GM10248 (cell line): ENCODE measurements at regions not wholly inside any gene's neighbourhood (a gene's known extent, or its start where the extent isn't known, plus 50 kb on each side); places are given as distances from the start of the nearest gene placed in this dataset.

ENCODE experiments used
- CTCF ChIA-PET: fragments of 300-600 bp; sonication (Branson Sonifier 250); formaldehyde crosslinking; extraction: SDS; loops from one replicate; lab custom pipeline; 2021; ENCODE audit warnings: antibody characterized with exemption; lab: Yijun Ruan, JAX
- POLR2A ChIA-PET: fragments of 350-650 bp; sonication (Branson Sonifier 250); formaldehyde crosslinking; extraction: SDS; loops from one replicate; lab custom pipeline; 2020; ENCODE audit warnings: antibody characterized with exemption; lab: Yijun Ruan, JAX
- DNase-seq: peaks from one replicate; pipeline ENCODE4 v3.0.0; 2012; ENCODE audit errors: extremely low spot score
- TF ChIP-seq, protein P1 (sequence below): IDR thresholded peaks from 2 replicates; pipeline ENCODE4 v1.5.1; 2012; ENCODE audit warnings: mild to moderate bottlenecking, low read depth; ENCODE audit errors: extremely low read depth, missing control alignments, control extremely low read depth

DNA sequence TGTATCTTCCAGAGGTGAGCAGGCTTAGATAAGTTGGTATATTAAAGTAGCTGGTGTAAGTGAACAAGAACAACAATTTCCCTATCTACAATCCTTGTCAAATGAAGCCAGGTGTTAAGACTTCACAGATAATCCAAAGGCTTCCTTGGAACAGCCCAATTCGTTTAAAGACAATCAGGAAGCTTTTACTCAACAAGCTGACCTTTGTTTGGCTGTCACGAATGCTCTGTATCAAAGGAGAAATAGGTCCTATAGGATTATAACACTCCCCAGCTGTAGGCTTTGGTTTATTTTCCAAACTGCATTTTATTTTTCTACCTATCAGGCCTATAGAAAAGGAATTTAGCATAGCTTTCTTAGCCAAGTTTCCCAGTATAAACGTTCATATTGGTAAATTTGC lies 766.5 kb upstream of the GOT2 start:
- POLR2A ChIA-PET, result no interaction called here
- CTCF ChIA-PET, result interaction anchor here (1.3 kb wide), 1 partner anchor 10 kb away, joined by 3 read pairs; no protein-coding TSS in a partner anchor
- no peak for DNase-seq
- TF ChIP-seq, protein P1, sequence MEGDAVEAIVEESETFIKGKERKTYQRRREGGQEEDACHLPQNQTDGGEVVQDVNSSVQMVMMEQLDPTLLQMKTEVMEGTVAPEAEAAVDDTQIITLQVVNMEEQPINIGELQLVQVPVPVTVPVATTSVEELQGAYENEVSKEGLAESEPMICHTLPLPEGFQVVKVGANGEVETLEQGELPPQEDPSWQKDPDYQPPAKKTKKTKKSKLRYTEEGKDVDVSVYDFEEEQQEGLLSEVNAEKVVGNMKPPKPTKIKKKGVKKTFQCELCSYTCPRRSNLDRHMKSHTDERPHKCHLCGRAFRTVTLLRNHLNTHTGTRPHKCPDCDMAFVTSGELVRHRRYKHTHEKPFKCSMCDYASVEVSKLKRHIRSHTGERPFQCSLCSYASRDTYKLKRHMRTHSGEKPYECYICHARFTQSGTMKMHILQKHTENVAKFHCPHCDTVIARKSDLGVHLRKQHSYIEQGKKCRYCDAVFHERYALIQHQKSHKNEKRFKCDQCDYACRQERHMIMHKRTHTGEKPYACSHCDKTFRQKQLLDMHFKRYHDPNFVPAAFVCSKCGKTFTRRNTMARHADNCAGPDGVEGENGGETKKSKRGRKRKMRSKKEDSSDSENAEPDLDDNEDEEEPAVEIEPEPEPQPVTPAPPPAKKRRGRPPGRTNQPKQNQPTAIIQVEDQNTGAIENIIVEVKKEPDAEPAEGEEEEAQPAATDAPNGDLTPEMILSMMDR, result no peak

DNA sequence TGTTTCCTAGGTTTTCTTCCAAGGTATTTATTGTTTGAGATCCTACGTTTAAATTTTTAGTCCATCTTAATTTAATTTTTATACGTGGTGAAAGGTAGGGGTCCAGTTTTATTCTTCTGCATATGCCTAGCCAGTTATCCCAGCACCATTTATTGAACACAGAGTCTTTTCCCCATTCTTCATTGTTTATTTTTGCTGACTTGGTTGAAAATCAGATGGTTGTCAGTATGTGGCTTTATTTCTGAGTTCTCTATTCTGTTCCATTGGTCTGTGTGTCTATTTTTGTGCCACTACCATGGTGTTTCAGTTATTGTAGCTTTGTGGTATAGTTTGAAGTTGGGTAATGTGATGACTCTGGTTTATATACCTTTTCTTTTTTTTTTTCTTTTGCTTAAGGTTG lies 753.0 kb upstream of the GOT2 start:
- TF ChIP-seq, protein P1, result no peak
- POLR2A ChIA-PET, result no interaction called here
- DNase-seq, result no peak
- CTCF ChIA-PET, result no interaction called here

DNA sequence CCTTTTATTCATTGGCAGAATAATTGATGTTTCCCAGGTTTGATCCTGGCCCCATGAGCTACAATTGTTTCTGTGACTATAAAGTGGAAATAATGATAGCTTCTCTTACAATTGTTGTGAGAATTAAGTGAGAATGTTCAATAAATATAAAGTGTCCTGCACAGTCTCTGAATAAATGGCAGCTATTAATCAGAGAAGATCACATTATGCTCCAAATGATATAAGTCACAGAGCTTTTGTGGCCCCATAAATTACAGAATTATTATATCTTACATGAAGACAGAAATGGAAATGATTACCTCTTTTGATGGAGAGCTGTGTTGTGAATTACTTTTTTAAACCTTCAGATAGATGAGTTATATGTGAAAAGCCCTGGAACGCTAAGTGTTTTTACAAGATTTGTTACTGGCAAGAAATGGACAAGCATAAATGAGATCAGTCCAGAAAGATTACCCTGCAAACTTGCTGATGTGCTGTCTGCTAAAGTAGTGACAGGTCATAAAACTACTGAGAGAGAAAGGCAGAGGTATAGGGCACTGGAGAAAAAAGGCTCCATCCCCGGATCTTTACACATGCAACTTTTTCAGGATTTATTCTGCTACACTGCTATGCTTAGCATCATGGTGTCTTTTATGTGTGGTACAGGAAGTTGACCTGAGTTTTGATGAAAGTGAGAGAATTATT lies 750.9 kb upstream of the GOT2 start:
- DNase-seq, result no peak
- ChIA-PET CTCF (interaction anchor here (1.3 to 1.8 kb wide), 3 partner anchors 11 to 25 kb away, joined by 3 to 8 read pairs (median 3); no protein-coding TSS in a partner anchor), POLR2A (no interaction called here)
- TF ChIP-seq, protein P1, result no peak

DNA sequence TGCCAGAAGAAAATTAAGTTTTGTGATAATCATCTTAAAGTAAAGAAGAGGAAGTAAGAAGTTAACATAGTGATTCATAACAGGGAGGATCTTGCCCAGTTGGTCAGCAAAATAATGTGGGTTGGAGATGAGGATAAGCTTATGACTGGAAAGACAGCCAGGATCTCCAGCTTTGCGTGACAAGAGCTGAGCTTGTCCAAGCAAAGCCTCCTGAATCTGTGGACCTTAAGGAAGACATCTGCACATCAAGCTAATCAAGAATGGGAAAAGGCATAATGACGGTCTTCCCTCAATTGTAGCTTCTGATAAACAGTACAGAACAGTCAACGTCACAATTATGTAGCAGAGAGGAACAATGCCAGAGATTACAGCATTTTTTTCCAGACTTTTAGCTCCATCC lies 744.7 kb upstream of the GOT2 start:
- CTCF ChIA-PET, result interaction anchor here (0.9 to 1.7 kb wide), 2 partner anchors 9 to 10 kb away, joined by 3 to 4 read pairs; no protein-coding TSS in a partner anchor
- POLR2A ChIA-PET, result no interaction called here
- no peak for DNase-seq
- TF ChIP-seq, protein P1, result no peak

DNA sequence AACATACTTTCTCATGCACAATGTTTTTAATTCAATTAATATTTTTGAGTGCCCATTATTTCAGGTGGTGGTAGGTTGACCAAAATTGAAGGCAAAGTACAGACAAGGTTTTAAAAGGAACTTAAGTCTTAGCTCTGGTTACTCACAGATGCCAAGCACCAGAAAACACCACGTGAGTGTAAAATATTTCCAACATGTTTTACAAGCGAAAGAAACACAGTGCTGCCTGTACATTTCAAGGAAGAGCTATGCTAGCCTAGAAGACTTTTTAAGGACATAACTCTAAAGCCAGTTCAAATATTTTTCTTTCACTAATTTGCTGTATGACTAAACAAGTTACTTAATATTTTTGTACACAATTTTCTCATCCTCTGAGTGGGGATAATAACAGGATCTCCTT lies 736.4 kb upstream of the GOT2 start:
- TF ChIP-seq, protein P1, result no peak
- CTCF ChIA-PET, result no interaction called here
- no peak for DNase-seq
- POLR2A ChIA-PET, result no interaction called here

DNA sequence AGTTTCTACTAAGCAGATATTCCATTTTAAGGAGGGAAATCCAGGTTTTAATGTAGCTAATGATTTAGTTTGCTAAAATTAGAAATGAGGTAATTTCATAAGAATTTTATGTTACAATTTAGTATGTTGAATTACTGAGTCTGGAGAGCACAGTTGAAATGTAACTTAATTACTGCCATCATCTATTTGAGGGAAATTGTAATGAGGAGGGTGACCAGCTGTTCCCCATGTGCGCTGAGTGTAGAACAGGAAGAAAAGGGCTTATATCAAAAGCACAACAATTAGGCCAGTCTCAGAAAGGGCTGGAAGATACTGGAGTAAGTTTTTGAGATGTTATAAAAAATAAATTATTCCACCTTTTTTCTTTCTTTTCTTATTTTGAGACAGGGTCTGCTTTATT lies 735.1 kb upstream of the GOT2 start:
- TF ChIP-seq, protein P1, result no peak
- ChIA-PET CTCF (interaction anchor here (1.0 kb wide), 1 partner anchor 10 kb away, joined by 3 read pairs; no protein-coding TSS in a partner anchor), POLR2A (no interaction called here)
- DNase-seq, result no peak
